ENCODE measurements at regions not wholly inside any gene's neighbourhood (a gene's known extent, or its start where the extent isn't known, plus 50 kb on each side); places are given as distances from the start of the nearest gene placed in this dataset.

- no peak for DNase-seq
Measured at GRCh38 chr7:47040795-47041347, 541.0 kb downstream of the TNS3 start.

DNA sequence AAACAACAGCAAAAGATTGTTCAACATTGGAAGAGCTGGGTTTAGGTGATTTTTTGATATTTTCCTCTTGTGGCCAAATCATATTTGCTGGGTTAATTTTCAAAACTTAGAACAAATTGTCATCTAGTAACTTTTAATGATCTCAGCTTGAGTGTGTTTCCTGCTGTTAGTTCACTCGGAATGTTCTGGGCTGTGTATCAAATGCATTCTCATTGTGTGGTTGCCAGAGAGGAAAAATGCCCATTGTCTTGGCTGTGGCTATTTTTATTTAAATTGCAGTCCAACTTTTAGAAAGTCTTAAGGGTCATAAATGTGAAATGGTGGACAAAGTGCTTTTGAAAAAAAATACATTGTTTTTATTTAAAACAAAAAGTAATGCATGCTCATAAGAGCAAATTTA is 542.0 kb downstream of the TNS3 start:
- DNase-seq: no peak

- no peak for DNase-seq
Measured at GRCh38 chr7:47039089-47039648, 542.7 kb downstream of the TNS3 start.

DNA sequence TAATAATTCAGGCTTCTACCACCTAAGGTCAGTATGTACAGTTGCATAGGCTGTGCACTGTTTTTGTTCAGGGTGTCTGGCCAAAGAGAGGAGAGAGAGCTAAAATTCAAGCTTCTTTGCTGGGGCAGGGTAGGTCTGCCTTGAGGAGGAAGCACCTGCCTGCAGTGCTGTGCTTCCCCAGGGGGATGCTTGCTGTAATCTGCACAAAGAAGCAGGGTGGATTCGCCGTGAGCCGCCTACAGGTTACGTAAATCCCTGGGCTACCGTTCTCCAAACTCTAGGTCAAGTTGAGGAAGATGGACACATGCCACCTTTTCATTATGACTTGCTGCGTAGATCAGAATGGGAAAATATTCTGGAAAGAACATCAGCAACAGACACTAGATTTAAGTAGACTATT is 543.3 kb downstream of the TNS3 start:
- DNase-seq: no peak

DNA sequence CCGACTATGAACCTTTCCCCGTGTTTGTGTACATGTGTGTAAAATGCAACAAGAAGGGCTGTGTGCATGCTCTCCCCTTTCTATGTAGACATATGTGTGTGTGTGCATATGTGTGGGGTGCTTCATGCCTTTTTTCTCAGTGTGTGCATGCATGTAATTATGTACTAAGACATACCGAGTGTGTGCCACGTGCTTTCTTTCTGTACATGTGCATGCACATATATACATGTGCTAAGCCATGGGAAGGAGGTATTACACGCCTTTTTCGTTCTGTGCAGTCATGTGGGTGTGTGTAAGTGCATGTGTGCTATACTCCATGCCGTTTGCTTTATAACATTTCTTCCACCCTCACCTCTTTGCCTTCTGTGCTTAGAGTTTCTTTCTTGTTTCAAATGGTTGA is 544.3 kb downstream of the TNS3 start:
- no peak for DNase-seq

DNA sequence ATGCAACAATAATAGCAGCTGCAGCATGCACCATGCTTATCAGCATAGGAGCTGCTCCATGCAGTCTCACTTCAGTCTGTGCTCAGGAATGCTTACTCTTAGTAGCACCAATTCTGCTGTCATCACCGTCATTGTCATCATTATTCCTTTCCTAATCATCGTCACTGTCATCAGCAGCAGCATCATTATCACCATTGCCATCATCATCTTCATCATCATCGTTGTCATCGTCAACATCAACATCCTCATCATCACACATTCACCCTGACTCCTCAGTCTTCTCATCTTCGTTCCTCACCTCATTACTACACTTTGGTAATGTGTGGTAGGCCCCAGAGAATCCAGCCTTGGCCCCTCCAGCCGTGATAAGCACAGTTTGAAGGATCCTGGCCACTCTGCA is 545.0 kb downstream of the TNS3 start:
- no peak for DNase-seq

DNA sequence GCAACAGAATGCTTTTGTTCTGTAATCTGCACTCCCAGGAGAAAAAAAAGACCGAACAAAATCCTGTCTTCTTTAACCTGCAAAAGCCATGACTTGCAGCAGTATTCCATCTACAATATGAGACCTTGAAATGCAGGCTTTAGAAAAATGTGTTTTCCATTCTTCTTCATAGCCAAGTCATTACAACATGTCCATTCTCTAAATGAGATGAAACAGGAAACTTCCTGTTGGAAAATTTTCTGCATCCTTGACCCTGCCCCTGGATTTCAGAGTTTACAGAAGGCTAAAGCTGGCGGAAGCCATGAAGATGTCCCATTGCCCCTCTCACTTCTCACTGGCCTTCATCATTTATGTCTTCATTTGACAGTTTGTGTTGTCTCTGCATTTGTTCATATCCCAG is 546.4 kb downstream of the TNS3 start:
- no peak for DNase-seq

DNA sequence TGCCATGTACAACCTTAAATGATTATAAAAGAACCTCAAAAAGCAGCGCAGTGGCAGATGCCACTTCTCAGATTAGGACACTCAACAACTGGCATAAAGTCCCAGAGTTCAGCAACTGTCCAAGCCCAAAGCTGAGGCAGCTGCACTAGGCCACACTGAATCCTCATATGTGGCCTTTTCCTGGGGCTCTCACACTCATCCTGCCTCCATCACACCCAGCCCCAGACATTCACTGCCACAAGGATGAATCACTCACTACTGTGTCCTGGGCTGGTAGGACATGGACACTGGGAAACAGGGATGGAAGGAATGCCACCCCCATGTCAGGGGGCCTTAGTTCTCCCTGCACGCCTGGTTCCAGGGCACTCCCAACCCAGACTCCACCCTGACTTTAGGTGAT is 547.7 kb downstream of the TNS3 start:
- no peak for DNase-seq

DNA sequence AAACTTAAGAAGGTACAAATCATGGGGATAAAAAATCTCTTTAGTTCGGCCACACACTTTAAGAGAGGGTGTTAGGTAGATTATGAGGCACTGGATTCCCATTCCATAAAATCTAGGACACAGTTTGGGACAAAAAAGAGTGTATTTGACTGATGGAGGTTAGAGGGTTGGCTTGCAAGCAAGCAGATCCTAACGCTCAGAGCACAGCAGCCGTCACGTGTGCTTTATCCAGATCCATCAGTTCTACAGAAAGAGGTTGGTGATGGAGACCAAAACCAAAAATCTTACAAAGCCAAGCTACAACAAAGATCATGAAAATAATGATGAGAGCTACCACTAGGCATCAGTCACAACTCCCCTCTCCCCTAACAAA is 549.4 kb downstream of the TNS3 start:
- no peak for DNase-seq

DNA sequence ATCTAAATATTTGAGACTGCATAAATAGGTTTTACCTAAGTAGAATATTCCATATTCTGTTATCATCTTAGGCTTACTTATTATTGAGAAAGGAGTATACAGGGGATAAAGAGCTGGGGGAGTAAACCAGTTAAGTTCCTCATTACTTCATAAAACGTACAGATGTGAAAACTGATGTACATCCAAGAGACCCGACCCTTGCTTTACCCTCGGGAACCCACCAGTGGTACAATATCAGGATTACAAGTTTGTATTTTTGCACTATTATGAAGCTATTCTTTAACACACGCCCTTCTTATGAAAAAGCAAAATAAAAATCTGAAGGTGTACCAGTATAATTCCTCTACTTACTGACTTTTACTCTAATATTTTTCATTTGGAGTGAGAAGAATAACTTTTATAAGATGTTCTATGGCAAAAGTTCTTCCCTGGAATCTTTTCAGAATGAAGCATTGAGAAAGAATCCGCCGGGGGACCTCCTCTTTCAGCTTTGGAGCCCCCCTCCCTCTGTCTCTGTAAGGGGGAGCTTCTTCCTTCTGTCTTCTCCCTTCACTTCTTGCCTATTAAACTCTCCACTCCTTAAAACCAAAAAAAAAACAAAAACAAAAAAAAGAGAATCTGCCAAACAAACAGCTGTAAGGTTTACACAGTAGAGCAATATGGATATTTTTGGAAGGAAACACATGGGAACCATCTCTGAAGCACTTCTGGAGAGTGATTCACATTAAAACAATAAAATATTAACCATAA is 550.0 kb downstream of the TNS3 start:
- DNase-seq: no peak

DNA sequence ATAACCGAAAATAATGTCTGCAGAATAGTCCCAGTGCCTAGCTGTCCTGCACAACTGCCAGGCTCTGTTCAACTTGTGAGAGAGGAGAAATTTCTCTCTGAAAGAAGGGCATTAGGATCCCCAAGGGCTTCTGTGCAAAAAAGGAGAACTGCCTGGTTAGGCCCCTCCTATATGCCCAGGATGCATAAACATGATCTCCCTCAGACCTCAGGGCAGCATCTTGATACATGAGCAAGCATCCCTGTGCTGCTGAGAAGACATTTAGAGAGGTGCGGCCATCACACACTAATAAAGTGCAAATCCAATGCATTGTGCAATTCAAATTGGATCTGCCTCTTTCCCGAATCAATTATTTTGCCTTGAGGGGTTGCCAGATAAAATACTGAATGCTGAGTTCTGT is 553.6 kb downstream of the TNS3 start:
- no peak for DNase-seq

DNA sequence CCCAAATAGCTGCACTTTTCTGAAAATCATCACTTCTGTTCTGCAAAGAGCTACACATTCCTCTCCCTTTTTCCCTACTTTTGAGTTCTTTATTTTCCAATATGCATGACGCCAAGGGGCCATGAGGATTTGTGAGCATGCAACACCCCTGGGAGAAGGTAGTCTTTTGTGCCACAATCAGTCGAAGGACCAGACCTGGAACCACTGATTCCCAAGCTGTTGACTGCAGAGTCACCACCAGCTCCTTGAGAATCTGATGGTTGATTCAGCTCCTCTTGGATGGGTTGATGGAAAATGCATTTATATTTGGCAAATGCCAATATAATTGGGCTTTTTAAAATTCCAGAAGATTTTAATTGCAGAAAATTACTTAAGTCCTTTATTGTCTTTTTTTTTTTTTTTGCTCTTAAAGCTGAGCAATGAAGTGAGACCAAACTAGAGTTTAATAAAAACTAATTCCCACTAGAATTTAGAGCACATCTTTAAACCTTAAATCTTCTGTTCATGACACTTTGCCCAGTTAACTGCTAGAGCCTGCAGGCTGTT is 554.1 kb downstream of the TNS3 start:
- DNase-seq: no peak

DNA sequence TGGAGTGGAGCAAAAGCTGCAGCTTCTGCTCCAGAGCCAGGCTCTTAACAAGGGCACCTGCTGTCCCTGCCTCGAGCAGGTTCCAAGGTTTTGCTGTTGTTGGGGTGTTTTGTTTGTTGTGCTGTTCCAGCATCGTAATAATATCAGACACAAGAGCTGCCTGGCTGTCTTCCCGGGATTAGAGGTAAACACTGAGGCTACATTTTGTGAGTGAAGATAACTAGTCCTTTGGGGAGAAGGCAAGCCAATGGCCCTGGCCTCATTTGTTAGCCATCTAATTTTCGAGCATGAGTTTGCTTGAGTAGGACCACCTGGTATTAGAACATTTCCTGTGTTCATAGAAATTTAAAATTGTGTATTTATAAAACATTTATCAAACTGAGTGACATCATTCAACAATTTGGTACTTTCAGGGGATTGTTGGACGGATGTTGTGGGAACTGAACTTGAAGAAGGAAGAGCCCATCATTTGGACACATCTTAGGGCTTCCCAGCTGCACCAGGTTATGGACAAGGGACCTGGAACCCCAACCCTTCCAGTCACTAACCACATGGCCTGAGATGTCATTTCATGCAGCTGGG is 555.0 kb downstream of the TNS3 start:
- no peak for DNase-seq

DNA sequence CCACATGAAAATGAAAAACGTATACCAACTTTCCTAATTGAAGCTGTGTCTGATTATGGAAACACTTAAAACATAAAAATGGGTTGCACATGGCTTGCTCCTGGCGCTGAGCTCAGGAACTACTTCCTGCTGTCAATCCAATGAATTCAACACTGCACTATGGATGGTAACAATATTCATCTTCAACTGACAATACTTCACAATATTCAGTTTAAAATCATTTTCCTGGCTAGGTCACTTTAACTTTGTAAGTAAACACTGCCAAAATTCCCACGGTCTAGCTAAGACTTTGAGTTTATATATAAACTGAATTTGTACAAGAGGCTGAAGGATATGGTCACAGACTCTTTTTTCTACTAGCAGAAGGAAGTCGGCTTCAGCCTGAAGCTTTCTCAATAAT is 556.9 kb downstream of the TNS3 start:
- no peak for DNase-seq

GRCh38 chr7:47008461-47008860 is 573.5 kb downstream of the TNS3 start:
- no peak for DNase-seq

DNA sequence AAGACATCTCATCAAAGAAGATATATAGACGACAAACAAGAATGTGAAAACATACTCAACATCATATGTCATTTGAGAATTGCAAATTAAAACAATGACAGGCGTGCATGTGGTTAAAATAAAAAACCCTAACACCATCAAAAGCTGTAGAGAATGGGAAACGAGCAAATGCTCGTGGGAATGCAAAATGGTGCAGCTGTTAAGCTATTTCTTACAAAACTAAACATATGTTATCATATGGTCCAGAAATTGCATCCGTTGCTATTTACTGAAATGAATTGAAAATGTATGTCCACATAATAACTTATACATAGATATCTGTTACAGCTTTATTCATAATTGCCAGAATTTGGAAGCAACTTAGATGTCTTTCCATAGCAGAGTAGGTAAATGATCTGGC is 574.4 kb downstream of the TNS3 start:
- no peak for DNase-seq

DNA sequence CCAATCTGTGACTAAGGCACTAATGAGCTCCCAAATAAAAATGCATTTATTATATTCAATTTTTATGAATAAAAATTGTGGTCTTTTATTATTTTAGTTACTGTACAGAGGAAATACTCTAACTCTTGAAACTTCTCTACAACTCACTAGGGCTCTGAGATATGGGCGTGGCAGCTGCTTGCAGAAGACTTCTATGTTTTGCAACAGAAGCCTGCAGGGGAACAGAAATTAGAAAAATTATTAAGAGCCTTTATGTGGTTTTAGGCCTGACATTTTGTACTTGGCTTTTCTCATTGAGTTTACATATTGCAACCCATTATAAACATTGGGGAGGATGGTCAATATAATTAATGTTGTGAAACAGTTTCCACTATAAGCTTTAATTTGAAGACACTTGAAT is 581.4 kb downstream of the TNS3 start:
- DNase-seq: no peak

- no peak for DNase-seq
Measured at GRCh38 chr7:46999866-47000265, 582.0 kb downstream of the TNS3 start.

GRCh38 chr7:46996972-46997371 is 584.9 kb downstream of the TNS3 start:
- DNase-seq: no peak

GRCh38 chr7:46993396-46993795 is 588.5 kb downstream of the TNS3 start:
- DNase-seq: no peak

DNA sequence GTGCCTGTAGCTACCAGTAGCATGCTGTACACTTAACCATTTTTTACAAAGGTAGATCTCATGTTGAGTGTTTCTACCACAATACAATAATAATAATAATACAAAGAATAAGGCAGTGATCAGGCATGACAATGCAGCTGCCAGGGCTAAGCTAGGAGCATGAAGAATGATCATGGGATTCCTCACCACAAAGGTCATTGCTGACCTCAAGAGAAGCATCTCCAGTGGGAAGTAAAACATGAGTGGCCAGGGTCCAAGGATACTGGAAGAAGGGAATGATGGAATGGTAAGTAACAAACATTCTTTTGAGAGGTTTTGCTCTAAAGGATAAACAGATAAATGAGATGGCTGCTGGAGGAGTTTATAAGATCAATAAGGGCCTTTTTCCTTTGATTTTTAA is 591.1 kb downstream of the TNS3 start:
- no peak for DNase-seq

GRCh38 chr7:46989247-46989646 is 592.7 kb downstream of the TNS3 start:
- no peak for DNase-seq

GRCh38 chr7:46982928-46983327 is 599.0 kb downstream of the TNS3 start:
- no peak for DNase-seq

DNA sequence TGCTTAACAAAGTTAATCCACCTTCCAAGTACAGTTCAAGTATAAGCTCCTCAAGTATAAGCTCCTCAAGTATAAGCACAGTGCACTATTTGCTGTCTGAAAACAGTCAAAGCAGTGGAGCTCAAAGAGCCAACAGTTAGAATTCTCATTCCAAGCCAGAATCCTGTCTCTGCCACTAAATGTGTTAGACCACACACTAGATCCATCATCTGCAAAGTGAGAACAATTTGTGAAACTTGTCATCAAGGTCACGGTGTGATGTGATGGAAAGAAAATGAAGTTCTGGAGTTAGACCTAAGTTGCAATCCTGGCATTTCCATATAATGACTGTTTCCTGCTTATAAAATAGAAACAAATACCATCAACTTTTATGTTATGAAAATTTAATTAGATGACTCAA is 602.5 kb downstream of the TNS3 start:
- no peak for DNase-seq
